ENCODE measurements at regions not wholly inside any gene's neighbourhood (a gene's known extent, or its start where the extent isn't known, plus 50 kb on each side); places are given as distances from the start of the nearest gene placed in this dataset.

DNA sequence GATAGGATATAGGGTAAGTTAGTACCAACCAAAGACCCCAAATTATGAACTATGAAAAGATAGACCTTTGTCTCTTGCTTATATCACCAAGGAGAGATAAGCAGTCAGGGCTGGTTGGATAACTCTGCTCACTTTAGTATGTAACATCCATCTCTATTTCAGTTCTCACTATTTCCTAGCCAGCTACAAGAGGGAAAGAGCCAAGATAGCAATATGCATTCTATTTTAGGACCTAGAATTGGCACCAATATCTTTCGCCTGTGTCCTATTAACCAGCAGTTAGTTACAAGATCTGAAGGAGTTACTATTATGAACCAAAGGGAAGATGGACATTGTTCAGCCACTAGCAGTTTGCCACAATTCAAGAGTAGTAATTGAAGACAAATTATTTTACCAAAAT lies 457.5 kb downstream of the NSUN3 start:
- no peak overlapping the region for H3K4me2 ChIP-seq (ENCODE audit: low read length)
- no peak overlapping the region for H3K9ac ChIP-seq (ENCODE audit: low read length)
- TF ChIP-seq MXI1 (conservative IDR thresholded peaks at IDR 0.05; ENCODE audit: poor library complexity, severe bottlenecking) (no peak), RAD21 (conservative IDR thresholded peaks at IDR 0.05) (no peak), TAF1 (IDR thresholded peaks at IDR 0.05; ENCODE audit: low read depth) (no peak)
- H2AFZ ChIP-seq (ENCODE audit: low read depth, low read length): no peak overlapping the region
- H4K20me1 ChIP-seq (ENCODE audit: insufficient read depth): no peaks in the 10 kb centered on the region
- no peak overlapping the region for H3K4me3 ChIP-seq (ENCODE audit: low read length)
- no peaks in the 10 kb centered on the region for H3K9me2 ChIP-seq (ENCODE audit: insufficient read depth, low read length)
- H3K27me3 ChIP-seq (ENCODE audit: insufficient read depth, low read depth, low read length): no peaks in the 10 kb centered on the region
- no peaks in the 10 kb centered on the region for H3K9me3 ChIP-seq (ENCODE audit: low read length)
- no peaks in the 10 kb centered on the region for H3F3A ChIP-seq (ENCODE audit: insufficient read depth, low read length, poor library complexity, severe bottlenecking)
- H3K79me2 ChIP-seq (replicated peaks; ENCODE audit: insufficient read depth, low read length): no peaks in the 10 kb centered on the region
- H3K36me3 ChIP-seq (ENCODE audit: insufficient read depth, low read length): no peaks in the 10 kb centered on the region
- no peak overlapping the region for H3K27ac ChIP-seq (ENCODE audit: low read length)

DNA sequence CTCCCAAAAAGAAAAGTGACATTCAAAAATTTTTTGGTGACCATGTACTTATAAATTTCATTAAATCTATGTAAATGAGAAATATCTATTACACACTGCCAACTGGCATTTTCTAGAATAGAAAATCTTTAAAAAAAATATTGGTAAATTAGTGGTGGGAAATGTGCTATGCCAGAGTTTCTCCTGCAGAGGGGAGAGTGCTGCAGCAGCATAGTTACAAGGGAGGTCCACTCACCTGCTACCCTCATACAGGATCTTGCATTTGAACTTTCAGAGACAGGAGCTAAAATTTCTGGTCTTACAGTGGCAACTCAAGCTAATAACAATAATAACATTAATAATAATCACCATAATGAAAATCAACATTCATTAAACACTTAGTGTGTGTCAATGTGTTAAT lies 459.6 kb downstream of the NSUN3 start:
- H3K4me2 ChIP-seq (ENCODE audit: low read length): no peak overlapping the region
- no peak overlapping the region for H2AFZ ChIP-seq (ENCODE audit: low read depth, low read length)
- H3K9me3 ChIP-seq (ENCODE audit: low read length): no peaks in the 10 kb centered on the region
- peak; percentile 17 for TF ChIP-seq CTCF (IDR thresholded peaks at IDR 0.05; ENCODE audit: poor library complexity, severe bottlenecking)
- TF ChIP-seq TAF1 (IDR thresholded peaks at IDR 0.05; ENCODE audit: low read depth): no peak
- H3K9ac ChIP-seq (ENCODE audit: low read length): no peak overlapping the region
- no peaks in the 10 kb centered on the region for H4K20me1 ChIP-seq (ENCODE audit: insufficient read depth)
- no peak overlapping the region for H3K4me3 ChIP-seq (ENCODE audit: low read length)
- H3K79me2 ChIP-seq (replicated peaks; ENCODE audit: insufficient read depth, low read length): no peaks in the 10 kb centered on the region
- H3F3A ChIP-seq (ENCODE audit: insufficient read depth, low read length, poor library complexity, severe bottlenecking): no peaks in the 10 kb centered on the region
- no peaks in the 10 kb centered on the region for H3K9me2 ChIP-seq (ENCODE audit: insufficient read depth, low read length)
- no peaks in the 10 kb centered on the region for H3K36me3 ChIP-seq (ENCODE audit: insufficient read depth, low read length)
- no peaks in the 10 kb centered on the region for H3K27me3 ChIP-seq (ENCODE audit: insufficient read depth, low read depth, low read length)
- no peak overlapping the region for H3K27ac ChIP-seq (ENCODE audit: low read length)

DNA sequence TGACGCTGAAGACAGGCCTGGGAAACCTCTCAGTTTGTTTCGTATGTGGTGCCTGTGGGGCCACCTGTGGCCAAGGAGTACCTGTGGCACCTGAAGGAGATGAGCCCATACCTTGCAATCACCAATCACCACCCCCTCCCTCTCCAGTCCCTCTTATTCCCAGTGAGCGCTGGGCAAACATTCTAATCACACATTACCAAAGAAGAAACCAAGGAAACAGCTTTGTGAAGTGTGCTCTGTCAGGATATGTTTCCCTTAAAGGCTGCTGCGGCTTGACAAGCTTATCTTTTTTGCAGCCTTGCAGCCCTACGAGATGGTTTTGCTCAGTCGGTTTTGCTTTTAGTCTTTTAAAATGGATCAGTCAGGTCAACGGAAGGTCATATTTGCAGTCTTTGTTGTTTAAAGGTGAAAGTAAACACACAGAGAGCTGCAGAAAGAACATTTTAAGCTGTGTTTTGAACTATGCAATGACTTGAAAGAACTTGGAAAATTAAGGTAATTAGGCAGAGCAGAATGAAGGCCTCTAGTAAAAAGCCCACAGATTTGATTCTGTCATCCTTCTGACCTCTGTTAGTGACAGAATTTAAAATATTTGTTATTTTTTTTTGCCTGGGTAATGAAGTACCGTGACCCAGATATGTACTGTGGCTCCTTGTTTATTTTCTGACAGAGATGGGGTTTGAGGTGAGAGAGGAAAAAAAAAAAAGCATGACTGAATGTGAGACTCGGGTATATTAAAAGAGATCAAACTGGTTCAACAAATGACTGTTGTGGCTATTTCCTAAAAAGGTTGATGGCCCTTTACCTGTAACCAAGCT lies 461.4 kb downstream of the NSUN3 start:
- H3K27me3 ChIP-seq (ENCODE audit: insufficient read depth, low read depth, low read length): no peaks in the 10 kb centered on the region
- no peak overlapping the region for H3K9ac ChIP-seq (ENCODE audit: low read length)
- H3K27ac ChIP-seq (ENCODE audit: low read length): no peak overlapping the region
- no peaks in the 10 kb centered on the region for H4K20me1 ChIP-seq (ENCODE audit: insufficient read depth)
- no peak overlapping the region for H3K4me3 ChIP-seq (ENCODE audit: low read length)
- no peaks in the 10 kb centered on the region for H3K9me3 ChIP-seq (ENCODE audit: low read length)
- no peaks in the 10 kb centered on the region for H3F3A ChIP-seq (ENCODE audit: insufficient read depth, low read length, poor library complexity, severe bottlenecking)
- H3K79me2 ChIP-seq (replicated peaks; ENCODE audit: insufficient read depth, low read length): no peaks in the 10 kb centered on the region
- TF ChIP-seq CTCF (IDR thresholded peaks at IDR 0.05; ENCODE audit: poor library complexity, severe bottlenecking): no peak
- TF ChIP-seq SMC3 (conservative IDR thresholded peaks at IDR 0.05; ENCODE audit: poor library complexity): no peak
- TF ChIP-seq RAD21 (conservative IDR thresholded peaks at IDR 0.05): no peak
- TF ChIP-seq POLR2AphosphoS5 (IDR thresholded peaks at IDR 0.05): no peak
- TF ChIP-seq TAF1 (IDR thresholded peaks at IDR 0.05; ENCODE audit: low read depth): no peak
- no peak for TF ChIP-seq MXI1 (conservative IDR thresholded peaks at IDR 0.05; ENCODE audit: poor library complexity, severe bottlenecking)
- no peak for TF ChIP-seq EP300 (conservative IDR thresholded peaks at IDR 0.05; ENCODE audit: poor library complexity, severe bottlenecking)
- TF ChIP-seq EZH2 (IDR thresholded peaks at IDR 0.05; ENCODE audit: borderline replicate concordance, insufficient read depth, low read length, poor library complexity, severe bottlenecking): no peak
- no peak for TF ChIP-seq REST (IDR thresholded peaks at IDR 0.05; ENCODE audit: borderline replicate concordance)
- no peaks in the 10 kb centered on the region for H3K36me3 ChIP-seq (ENCODE audit: insufficient read depth, low read length)
- no peak overlapping the region for H2AFZ ChIP-seq (ENCODE audit: low read depth, low read length)
- no peaks in the 10 kb centered on the region for H3K9me2 ChIP-seq (ENCODE audit: insufficient read depth, low read length)
- no peak overlapping the region for H3K4me2 ChIP-seq (ENCODE audit: low read length)
